ENCODE measurements at regions not wholly inside any gene's neighbourhood (a gene's known extent, or its start where the extent isn't known, plus 50 kb on each side); places are given as distances from the start of the nearest gene placed in this dataset.

GRCh38 chr14:58871573-58871972 is 233.8 kb downstream of the DACT1 start:
- Histone ChIP-seq H4K8ac (ENCODE audit: low read depth, low read length) (no peak overlapping the region), H3K27me3 (ENCODE audit: control insufficient read depth in 3 of 3, insufficient read depth in 3 of 3, low read depth in 1 of 3, low read length in 3 of 3) (no peaks in the 10 kb centered on the region), H3K9ac (ENCODE audit: low read depth, low read length, poor library complexity) (no peak overlapping the region), H3K4me3 (ENCODE audit: low read length in 2 of 2) (no peak overlapping the region), H3K79me1 (ENCODE audit: low read depth, low read length) (no peaks in the 10 kb centered on the region), H2BK5ac (ENCODE audit: low read length) (no peak overlapping the region), H3K4me1 (ENCODE audit: control insufficient read depth in 2 of 2, insufficient read depth in 1 of 2, low read depth in 1 of 2, low read length in 2 of 2) (peaks cover 0 to 4% of the 10 kb centered on the region in 2 donors), H3K4me2 (ENCODE audit: insufficient read depth, low read length, poor library complexity, severe bottlenecking) (no peak overlapping the region), H2AK5ac (ENCODE audit: low read depth, low read length) (no peak overlapping the region), H3K27ac (replicated peaks; ENCODE audit: low read length) (no peak overlapping the region), H3K4ac (ENCODE audit: low read length) (no peak overlapping the region), H3K36me3 (replicated peaks in 1 of 2; ENCODE audit: control insufficient read depth in 2 of 2, insufficient read depth in 2 of 2, low read length in 2 of 2) (no peaks in the 10 kb centered on the region), H3K9me3 (replicated peaks in 1 of 2; ENCODE audit: control insufficient read depth in 2 of 2, insufficient read depth in 1 of 2, low read depth in 1 of 2, low read length in 2 of 2) (no peaks in the 10 kb centered on the region), H2AFZ (ENCODE audit: low read length) (no peak overlapping the region), H3K23ac (ENCODE audit: low read depth, low read length, poor library complexity) (no peak overlapping the region), H3K18ac (ENCODE audit: low read length) (no peak overlapping the region), H3K14ac (ENCODE audit: low read length) (no peak overlapping the region), H2BK120ac (ENCODE audit: low read depth, low read length) (no peak overlapping the region), H4K91ac (ENCODE audit: low read depth, low read length, poor library complexity) (no peak overlapping the region), H2BK12ac (ENCODE audit: low read length) (no peak overlapping the region), H2BK15ac (ENCODE audit: low read length) (no peak overlapping the region)
- no CpG with 5 or more reads among the region's 4 CpGs for WGBS, 2 donors (ENCODE audit: extremely low coverage in 2 of 2, insufficient read length in 2 of 2, insufficient replicate concordance in 1 of 2)
- DNase-seq (ENCODE audit: low spot score), result no peak

GRCh38 chr14:58872061-58872460 is 234.3 kb downstream of the DACT1 start:
- Histone ChIP-seq H3K79me1 (ENCODE audit: low read depth, low read length) (no peaks in the 10 kb centered on the region), H3K27ac (replicated peaks; ENCODE audit: low read length) (no peak overlapping the region), H3K9me3 (replicated peaks in 1 of 2; ENCODE audit: control insufficient read depth in 2 of 2, insufficient read depth in 1 of 2, low read depth in 1 of 2, low read length in 2 of 2) (no peaks in the 10 kb centered on the region), H3K27me3 (ENCODE audit: control insufficient read depth in 3 of 3, insufficient read depth in 3 of 3, low read depth in 1 of 3, low read length in 3 of 3) (no peaks in the 10 kb centered on the region), H2BK15ac (ENCODE audit: low read length) (no peak overlapping the region), H3K14ac (ENCODE audit: low read length) (no peak overlapping the region), H3K4me3 (ENCODE audit: low read length in 2 of 2) (no peak overlapping the region), H2BK5ac (ENCODE audit: low read length) (no peak overlapping the region), H2AK5ac (ENCODE audit: low read depth, low read length) (no peak overlapping the region), H2BK120ac (ENCODE audit: low read depth, low read length) (no peak overlapping the region), H4K8ac (ENCODE audit: low read depth, low read length) (no peak overlapping the region), H3K9ac (ENCODE audit: low read depth, low read length, poor library complexity) (no peak overlapping the region), H3K4me2 (ENCODE audit: insufficient read depth, low read length, poor library complexity, severe bottlenecking) (no peak overlapping the region), H2AFZ (ENCODE audit: low read length) (no peak overlapping the region), H3K36me3 (replicated peaks in 1 of 2; ENCODE audit: control insufficient read depth in 2 of 2, insufficient read depth in 2 of 2, low read length in 2 of 2) (no peaks in the 10 kb centered on the region), H3K23ac (ENCODE audit: low read depth, low read length, poor library complexity) (no peak overlapping the region), H3K4me1 (ENCODE audit: control insufficient read depth in 2 of 2, insufficient read depth in 1 of 2, low read depth in 1 of 2, low read length in 2 of 2) (peaks cover 0 to 4% of the 10 kb centered on the region in 2 donors), H3K4ac (ENCODE audit: low read length) (no peak overlapping the region), H3K18ac (ENCODE audit: low read length) (no peak overlapping the region), H4K91ac (ENCODE audit: low read depth, low read length, poor library complexity) (no peak overlapping the region), H2BK12ac (ENCODE audit: low read length) (no peak overlapping the region)
- WGBS, 2 donors (ENCODE audit: extremely low coverage in 2 of 2, insufficient read length in 2 of 2, insufficient replicate concordance in 1 of 2), result no CpG with 5 or more reads among the region's 6 CpGs
- DNase-seq (ENCODE audit: low spot score), result no peak

- DNase-seq (ENCODE audit: low spot score), result no peak
- Histone ChIP-seq H3K27ac (replicated peaks; ENCODE audit: low read length) (no peak overlapping the region), H2AK5ac (ENCODE audit: low read depth, low read length) (no peak overlapping the region), H3K4ac (ENCODE audit: low read length) (no peak overlapping the region), H3K4me2 (ENCODE audit: insufficient read depth, low read length, poor library complexity, severe bottlenecking) (no peak overlapping the region), H3K27me3 (ENCODE audit: control insufficient read depth in 3 of 3, insufficient read depth in 3 of 3, low read depth in 1 of 3, low read length in 3 of 3) (no peaks in the 10 kb centered on the region), H3K4me1 (ENCODE audit: control insufficient read depth in 2 of 2, insufficient read depth in 1 of 2, low read depth in 1 of 2, low read length in 2 of 2) (peaks cover 0 to 4% of the 10 kb centered on the region in 2 donors), H4K8ac (ENCODE audit: low read depth, low read length) (no peak overlapping the region), H3K9ac (ENCODE audit: low read depth, low read length, poor library complexity) (no peak overlapping the region), H4K91ac (ENCODE audit: low read depth, low read length, poor library complexity) (no peak overlapping the region), H2BK15ac (ENCODE audit: low read length) (no peak overlapping the region), H3K36me3 (replicated peaks in 1 of 2; ENCODE audit: control insufficient read depth in 2 of 2, insufficient read depth in 2 of 2, low read length in 2 of 2) (no peaks in the 10 kb centered on the region), H3K23ac (ENCODE audit: low read depth, low read length, poor library complexity) (no peak overlapping the region), H3K4me3 (ENCODE audit: low read length in 2 of 2) (no peak overlapping the region), H3K79me1 (ENCODE audit: low read depth, low read length) (no peaks in the 10 kb centered on the region), H3K9me3 (replicated peaks in 1 of 2; ENCODE audit: control insufficient read depth in 2 of 2, insufficient read depth in 1 of 2, low read depth in 1 of 2, low read length in 2 of 2) (no peaks in the 10 kb centered on the region), H2BK5ac (ENCODE audit: low read length) (no peak overlapping the region), H2BK120ac (ENCODE audit: low read depth, low read length) (no peak overlapping the region), H3K14ac (ENCODE audit: low read length) (no peak overlapping the region), H3K18ac (ENCODE audit: low read length) (no peak overlapping the region), H2AFZ (ENCODE audit: low read length) (no peak overlapping the region), H2BK12ac (ENCODE audit: low read length) (no peak overlapping the region)
- WGBS, 2 donors (ENCODE audit: extremely low coverage in 2 of 2, insufficient read length in 2 of 2, insufficient replicate concordance in 1 of 2), result no CpG with 5 or more reads among the region's 5 CpGs
Measured at GRCh38 chr14:58873228-58873953, 235.6 kb downstream of the DACT1 start.

GRCh38 chr14:58875613-58876012 is 237.9 kb downstream of the DACT1 start:
- peaks cover 0 to 3% (median 0%) of the 10 kb centered on the region in 3 experiments for H3K27me3 ChIP-seq (ENCODE audit: control insufficient read depth in 3 of 3, insufficient read depth in 3 of 3, low read depth in 1 of 3, low read length in 3 of 3)
- H2AK5ac ChIP-seq (ENCODE audit: low read depth, low read length), result no peak overlapping the region
- no peak overlapping the region for H3K4ac ChIP-seq (ENCODE audit: low read length)
- no peak overlapping the region for H3K4me2 ChIP-seq (ENCODE audit: insufficient read depth, low read length, poor library complexity, severe bottlenecking)
- H3K36me3 ChIP-seq (replicated peaks in 1 of 2; ENCODE audit: control insufficient read depth in 2 of 2, insufficient read depth in 2 of 2, low read length in 2 of 2), result no peaks in the 10 kb centered on the region
- H2BK120ac ChIP-seq (ENCODE audit: low read depth, low read length), result no peak overlapping the region
- no peak overlapping the region for H2BK15ac ChIP-seq (ENCODE audit: low read length)
- no peak overlapping the region for H3K9ac ChIP-seq (ENCODE audit: low read depth, low read length, poor library complexity)
- H3K23ac ChIP-seq (ENCODE audit: low read depth, low read length, poor library complexity), result no peak overlapping the region
- H3K4me1 ChIP-seq (ENCODE audit: control insufficient read depth in 2 of 2, insufficient read depth in 1 of 2, low read depth in 1 of 2, low read length in 2 of 2), result peaks cover 3 to 4% of the 10 kb centered on the region in 2 donors
- H4K91ac ChIP-seq (ENCODE audit: low read depth, low read length, poor library complexity), result no peak overlapping the region
- no peak overlapping the region for H2BK5ac ChIP-seq (ENCODE audit: low read length)
- H2AFZ ChIP-seq (ENCODE audit: low read length), result no peak overlapping the region
- no peaks in the 10 kb centered on the region for H3K9me3 ChIP-seq (replicated peaks in 1 of 2; ENCODE audit: control insufficient read depth in 2 of 2, insufficient read depth in 1 of 2, low read depth in 1 of 2, low read length in 2 of 2)
- H3K27ac ChIP-seq (replicated peaks; ENCODE audit: low read length), result no peak overlapping the region
- no peak overlapping the region for H3K14ac ChIP-seq (ENCODE audit: low read length)
- no peak for DNase-seq (ENCODE audit: low spot score)
- H3K18ac ChIP-seq (ENCODE audit: low read length), result no peak overlapping the region
- no peak overlapping the region for H3K4me3 ChIP-seq (ENCODE audit: low read length in 2 of 2)
- H2BK12ac ChIP-seq (ENCODE audit: low read length), result no peak overlapping the region
- no peak overlapping the region for H4K8ac ChIP-seq (ENCODE audit: low read depth, low read length)
- no CpG with 5 or more reads among the region's 1 CpG for WGBS, 2 donors (ENCODE audit: extremely low coverage in 2 of 2, insufficient read length in 2 of 2, insufficient replicate concordance in 1 of 2)
- H3K79me1 ChIP-seq (ENCODE audit: low read depth, low read length), result no peaks in the 10 kb centered on the region

Data from neuronal stem cell (in vitro differentiated cells).